ENCODE measurements at regions not wholly inside any gene's neighbourhood (a gene's known extent, or its start where the extent isn't known, plus 50 kb on each side); places are given as distances from the start of the nearest gene placed in this dataset.
"Not testable (repeated sequence)": the region's sequence is repeated elsewhere in the genome, so short reads cannot be mapped to it uniquely, and the experiment has no call there.

GRCh38 chr6:19892260-19892659, 55.1 kb downstream of the ID4 start:
- no peaks in the 10 kb centered on the region for H3K27me3 Mint-ChIP-seq (ENCODE audit: low read depth)
- H3K9me3 Mint-ChIP-seq = peaks cover 12% of the 10 kb centered on the region
- no peak overlapping the region for H3K4me3 Mint-ChIP-seq
- peaks cover 5% of the 10 kb centered on the region for H3K4me1 Mint-ChIP-seq
- peak overlapping the region in 2 of 3 experiments; percentile 11 to 90 for H3K27ac Mint-ChIP-seq
- no peaks in the 10 kb centered on the region for H3K36me3 Mint-ChIP-seq (ENCODE audit: low read depth)
- no peak for TF ChIP-seq CTCF (IDR thresholded peaks at IDR 0.05; ENCODE audit: unreplicated experiment in 3 of 3)

GRCh38 chr6:19895866-19896692, 58.9 kb downstream of the ID4 start:
- Mint-ChIP-seq H3K36me3 (ENCODE audit: low read depth) (no peaks in the 10 kb centered on the region), H3K4me1 (peaks cover 5% of the 10 kb centered on the region), H3K27me3 (ENCODE audit: low read depth) (no peaks in the 10 kb centered on the region), H3K9me3 (peaks cover 7% of the 10 kb centered on the region), H3K4me3 (no peak overlapping the region), H3K27ac (peak overlapping the region in 1 of 3 experiments; percentile 26)
- no peak for TF ChIP-seq CTCF (IDR thresholded peaks at IDR 0.05; ENCODE audit: unreplicated experiment in 3 of 3)

GRCh38 chr6:19896693-19897010, 59.5 kb downstream of the ID4 start:
- H3K27ac Mint-ChIP-seq = peak overlapping the region in 1 of 3 experiments; percentile 26
- peaks cover 7% of the 10 kb centered on the region for H3K9me3 Mint-ChIP-seq
- peaks cover 5% of the 10 kb centered on the region for H3K4me1 Mint-ChIP-seq
- TF ChIP-seq CTCF (IDR thresholded peaks at IDR 0.05; ENCODE audit: unreplicated experiment in 3 of 3) = no peak
- no peaks in the 10 kb centered on the region for H3K36me3 Mint-ChIP-seq (ENCODE audit: low read depth)
- H3K4me3 Mint-ChIP-seq = no peak overlapping the region
- no peaks in the 10 kb centered on the region for H3K27me3 Mint-ChIP-seq (ENCODE audit: low read depth)

- TF ChIP-seq CTCF (IDR thresholded peaks at IDR 0.05; ENCODE audit: unreplicated experiment in 3 of 3) = no peak
- Mint-ChIP-seq H3K27ac (no peak overlapping the region), H3K4me3 (no peak overlapping the region), H3K27me3 (ENCODE audit: low read depth) (no peaks in the 10 kb centered on the region), H3K4me1 (peaks cover 5% of the 10 kb centered on the region), H3K9me3 (peaks cover 5% of the 10 kb centered on the region), H3K36me3 (ENCODE audit: low read depth) (no peaks in the 10 kb centered on the region)
These were observed 61.1 kb downstream of the ID4 start for GRCh38 chr6:19898141-19898740.

- Mint-ChIP-seq H3K27me3 (ENCODE audit: low read depth) (no peaks in the 10 kb centered on the region), H3K36me3 (ENCODE audit: low read depth) (no peaks in the 10 kb centered on the region), H3K9me3 (no peaks in the 10 kb centered on the region), H3K4me3 (no peak overlapping the region), H3K27ac (peak overlapping the region in 1 of 3 experiments; percentile 14), H3K4me1 (peaks cover 15% of the 10 kb centered on the region)
- no peak for TF ChIP-seq CTCF (IDR thresholded peaks at IDR 0.05; ENCODE audit: unreplicated experiment in 3 of 3)
These were observed 65.0 kb downstream of the ID4 start for GRCh38 chr6:19902201-19902600.

- Mint-ChIP-seq H3K4me1 (peaks cover 15% of the 10 kb centered on the region), H3K27ac (peak overlapping the region in 1 of 3 experiments; percentile 33)
- H3K27me3 Mint-ChIP-seq (ENCODE audit: low read depth); H3K36me3 Mint-ChIP-seq (ENCODE audit: low read depth); H3K9me3 Mint-ChIP-seq; H3K4me3 Mint-ChIP-seq: not testable (repeated sequence)
These were observed 67.2 kb downstream of the ID4 start for GRCh38 chr6:19904408-19904807.
